IMR-90 (cell line): ENCODE measurements at regions not wholly inside any gene's neighbourhood (a gene's known extent, or its start where the extent isn't known, plus 50 kb on each side); places are given as distances from the start of the nearest gene placed in this dataset.
"Not testable (repeated sequence)": the region's sequence is repeated elsewhere in the genome, so short reads cannot be mapped to it uniquely, and the experiment has no call there.

Experiments
- ATAC-seq: fragments of 200-7000 bp; cut with Tn5 transposase; 2 replicates; pipeline ENCODE4 v1.9.1; 2020; ENCODE audit warnings: low read depth, mild to moderate bottlenecking, moderate library complexity
- BruUV-seq: library from RNA; stranded (reverse); fragments of 400-500 nt; replicated peaks from 2 replicates; lab custom pipeline; 2021; lab: Mats Ljungman, UMichigan
- CTCF ChIA-PET: fragments of 300-600 bp; formaldehyde crosslinking; extraction: SDS; loops from one replicate; lab custom pipeline; 2021; ENCODE audit warnings: antibody characterized with exemption; lab: Yijun Ruan, JAX
- POLR2A ChIA-PET: fragments of 300-600 bp; sonication (Branson Sonifier 250); formaldehyde crosslinking; loops from one replicate; lab custom pipeline; 2022; ENCODE audit warnings: antibody characterized with exemption; ENCODE audit not compliant: unreplicated experiment; lab: Charles Lee
- DNase-seq: peaks from one replicate; pipeline ENCODE4 v3.0.0; 2013
- H2AFZ ChIP-seq: replicated peaks from 2 replicates; pipeline ENCODE3; 2013; ENCODE audit warnings: low read length, mild to moderate bottlenecking; ENCODE audit not compliant: poor library complexity
- H2AK5ac ChIP-seq: 2 replicates; pipeline ENCODE4 v1.6.1; 2013; ENCODE audit warnings: low read depth, low read length, inconsistent platforms
- H2AK9ac ChIP-seq: replicated peaks from 2 replicates; pipeline ENCODE3; 2013; ENCODE audit warnings: mild to moderate bottlenecking, low read depth, low read length, moderate library complexity; ENCODE audit not compliant: poor library complexity
- H2BK120ac ChIP-seq: 2 replicates; pipeline ENCODE4 v1.6.1; 2013; ENCODE audit warnings: low read depth, low read length, inconsistent platforms
- H2BK15ac ChIP-seq: 3 replicates; pipeline ENCODE4 v1.6.1; 2013; ENCODE audit warnings: low read depth, low read length, inconsistent platforms
- H2BK20ac ChIP-seq: 2 replicates; pipeline ENCODE4 v1.6.1; 2013; ENCODE audit warnings: low read depth, mild to moderate bottlenecking, inconsistent platforms, low read length, moderate library complexity
- H2BK5ac ChIP-seq: 2 replicates; pipeline ENCODE4 v1.6.1; 2013; ENCODE audit warnings: mild to moderate bottlenecking, low read depth, low read length, inconsistent platforms; ENCODE audit not compliant: poor library complexity, severe bottlenecking
- H3K14ac ChIP-seq: replicated peaks from 2 replicates; pipeline ENCODE4 v1.6.1; 2013; ENCODE audit warnings: low read depth, low read length, inconsistent platforms
- H3K18ac ChIP-seq: 2 replicates; pipeline ENCODE4 v1.6.1; 2013; ENCODE audit warnings: low read depth, low read length, control low read depth
- H3K23ac ChIP-seq: 2 replicates; pipeline ENCODE4 v1.6.1; 2013; ENCODE audit warnings: low read depth, low read length, inconsistent platforms
- H3K27ac ChIP-seq: 2 replicates; pipeline ENCODE4 v1.5.1; 2013; ENCODE audit warnings: mild to moderate bottlenecking, control low read depth, low read length; ENCODE audit not compliant: insufficient read depth
- H3K27me3 ChIP-seq: 2 replicates; pipeline ENCODE4 v1.6.1; 2013; ENCODE audit warnings: low read length; ENCODE audit not compliant: control insufficient read depth, insufficient read depth
- H3K36me3 ChIP-seq: 2 replicates; pipeline ENCODE4 v1.6.1; 2013; ENCODE audit warnings: low read length, mixed read lengths; ENCODE audit not compliant: control insufficient read depth, insufficient read depth
- H3K4ac ChIP-seq: 2 replicates; pipeline ENCODE4 v1.6.1; 2013; ENCODE audit warnings: low read depth, low read length, inconsistent platforms
- H3K4me1 ChIP-seq: 2 replicates; pipeline ENCODE4 v1.6.1; 2013; ENCODE audit warnings: low read length, mixed read lengths; ENCODE audit not compliant: control insufficient read depth, insufficient read depth
- H3K4me2 ChIP-seq: 2 replicates; pipeline ENCODE4 v1.6.1; 2013; ENCODE audit warnings: low read depth, mild to moderate bottlenecking, control low read depth, low read length, moderate library complexity
- H3K4me3 ChIP-seq: 2 replicates; pipeline ENCODE4 v1.5.1; 2013; ENCODE audit warnings: low read depth, mild to moderate bottlenecking, control low read depth, low read length, moderate library complexity; ENCODE audit not compliant: insufficient read depth
- H3K56ac ChIP-seq: 2 replicates; pipeline ENCODE4 v1.6.1; 2013; ENCODE audit warnings: low read length, inconsistent platforms; ENCODE audit not compliant: insufficient read depth; ENCODE audit errors: extremely low read depth
- H3K79me1 ChIP-seq, 2 experiments: 2 replicates each; pipeline ENCODE4 v1.6.1; 2013; ENCODE audit warnings: low read length in 2 of 2, inconsistent platforms in 1 of 2, low read depth in 1 of 2
- H3K9ac ChIP-seq: 2 replicates; pipeline ENCODE4 v1.6.1; 2013; ENCODE audit warnings: low read depth, low read length, control low read depth
- H3K9me1 ChIP-seq: 2 replicates; pipeline ENCODE4 v1.6.1; 2013; ENCODE audit warnings: low read length, inconsistent platforms; ENCODE audit not compliant: insufficient read depth
- H3K9me3 ChIP-seq: 2 replicates; pipeline ENCODE4 v1.6.1; 2013; ENCODE audit warnings: low read length; ENCODE audit not compliant: control insufficient read depth, insufficient read depth
- H4K20me1 ChIP-seq: 2 replicates; pipeline ENCODE4 v1.6.1; 2013; ENCODE audit warnings: low read length, inconsistent platforms; ENCODE audit not compliant: insufficient read depth
- H4K5ac ChIP-seq: 2 replicates; pipeline ENCODE4 v1.6.1; 2013; ENCODE audit warnings: mild to moderate bottlenecking, low read depth, low read length, control low read depth
- H4K8ac ChIP-seq, 2 experiments: 2 replicates each; pipeline ENCODE4 v1.6.1; 2013; ENCODE audit warnings: low read depth in 2 of 2, low read length in 2 of 2, control low read depth in 1 of 2, inconsistent platforms in 1 of 2
- H4K91ac ChIP-seq: 2 replicates; pipeline ENCODE4 v1.6.1; 2013; ENCODE audit warnings: low read depth, low read length, inconsistent platforms; ENCODE audit not compliant: insufficient read depth
- WGBS, 2 experiments: methylation state at CpG; one replicate each; pipeline versions ENCODE4 v1.1.5 to v1.1.7; 2013; ENCODE audit warnings: missing lambda C conversion rate in 2 of 2; ENCODE audit not compliant: insufficient read length in 1 of 2; ENCODE audit errors: extremely low coverage in 2 of 2; 5-methylcytosine and 5-hydroxymethylcytosine counted together
- dilution Hi-C: fragments of 300-500 bp; cut with HindIII; formaldehyde crosslinking; loops from one replicate; pipeline ENCODE4 v1.14.3; 2018; ENCODE audit warnings: low sequenced_read_pairs; ENCODE audit not compliant: unreplicated experiment
- in situ Hi-C: fragments of 300-500 bp; cut with MboI; formaldehyde crosslinking; loops from 3 replicates; pipeline ENCODE4 v1.14.3; 2019; ENCODE audit warnings: low sequenced_read_pairs, inconsistent platforms, mixed read lengths
- intact Hi-C: fragments of 100-400 bp; cut with micrococcal nuclease; formaldehyde crosslinking; loops from 2 replicates; pipeline ENCODE4 v1.10.0; 2022

- H2AFZ ChIP-seq, DNase-seq, H3K4ac ChIP-seq, BruUV-seq, H2BK20ac ChIP-seq, H2BK120ac ChIP-seq, in situ Hi-C loops, dilution Hi-C loops, H3K36me3 ChIP-seq, H2BK5ac ChIP-seq, H4K20me1 ChIP-seq, H3K14ac ChIP-seq, H3K4me1 ChIP-seq, H4K91ac ChIP-seq, H3K9ac ChIP-seq, H2BK15ac ChIP-seq, H3K4me3 ChIP-seq, H3K27me3 ChIP-seq, H3K9me3 ChIP-seq, H4K5ac ChIP-seq, H3K18ac ChIP-seq, H3K9me1 ChIP-seq, CTCF ChIA-PET, H3K4me2 ChIP-seq, intact Hi-C loops, H2AK5ac ChIP-seq, H2AK9ac ChIP-seq, H3K23ac ChIP-seq, H3K27ac ChIP-seq, H4K8ac ChIP-seq, H3K56ac ChIP-seq, H3K79me1 ChIP-seq, POLR2A ChIA-PET: not testable (repeated sequence)
- no CpG with 5 or more reads among the region's 5 CpGs for WGBS, 2 experiments
- peak; percentile 90 for ATAC-seq
These were observed 99.1 kb downstream of the MALL start for GRCh38 chr2:110016381-110017092.

DNA sequence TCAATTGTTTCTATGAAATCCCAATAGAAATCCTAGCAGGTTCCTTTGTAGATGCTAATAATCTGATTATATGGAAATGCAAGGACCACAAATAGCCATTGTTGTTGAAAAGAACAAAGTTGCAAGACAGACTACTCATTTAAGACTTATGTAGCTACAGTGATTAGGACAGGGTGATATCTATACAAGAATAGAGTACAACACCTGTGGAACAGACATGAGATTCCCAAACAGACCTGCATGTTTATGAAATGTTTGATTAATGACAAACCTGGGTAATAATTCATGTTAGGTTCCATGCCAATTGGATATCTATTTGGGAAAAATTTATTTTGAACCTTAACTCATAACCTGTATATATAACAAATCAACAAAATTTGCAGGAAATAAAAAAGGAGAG is 95.4 kb downstream of the MALL start:
- dilution Hi-C loops, H3K4me2 ChIP-seq, H2BK120ac ChIP-seq, H2BK15ac ChIP-seq, H3K36me3 ChIP-seq, H2BK5ac ChIP-seq, H3K23ac ChIP-seq, H3K27ac ChIP-seq, H2AFZ ChIP-seq, ATAC-seq, H3K9me3 ChIP-seq, H3K4ac ChIP-seq, H4K91ac ChIP-seq, H4K5ac ChIP-seq, H3K9ac ChIP-seq, H3K18ac ChIP-seq, H3K27me3 ChIP-seq, in situ Hi-C loops, H3K9me1 ChIP-seq, intact Hi-C loops, H3K79me1 ChIP-seq, DNase-seq, H3K56ac ChIP-seq, CTCF ChIA-PET, H3K14ac ChIP-seq, H3K4me3 ChIP-seq, H4K8ac ChIP-seq, H3K4me1 ChIP-seq, H4K20me1 ChIP-seq, H2AK5ac ChIP-seq, POLR2A ChIA-PET, H2AK9ac ChIP-seq, BruUV-seq, H2BK20ac ChIP-seq: not testable (repeated sequence)
